ENCODE measurements at regions not wholly inside any gene's neighbourhood (a gene's known extent, or its start where the extent isn't known, plus 50 kb on each side); places are given as distances from the start of the nearest gene placed in this dataset.

GRCh38 chr17:12600349-12600748 is 65.3 kb upstream of the MYOCD start:
- TF ChIP-seq, protein P1, sequence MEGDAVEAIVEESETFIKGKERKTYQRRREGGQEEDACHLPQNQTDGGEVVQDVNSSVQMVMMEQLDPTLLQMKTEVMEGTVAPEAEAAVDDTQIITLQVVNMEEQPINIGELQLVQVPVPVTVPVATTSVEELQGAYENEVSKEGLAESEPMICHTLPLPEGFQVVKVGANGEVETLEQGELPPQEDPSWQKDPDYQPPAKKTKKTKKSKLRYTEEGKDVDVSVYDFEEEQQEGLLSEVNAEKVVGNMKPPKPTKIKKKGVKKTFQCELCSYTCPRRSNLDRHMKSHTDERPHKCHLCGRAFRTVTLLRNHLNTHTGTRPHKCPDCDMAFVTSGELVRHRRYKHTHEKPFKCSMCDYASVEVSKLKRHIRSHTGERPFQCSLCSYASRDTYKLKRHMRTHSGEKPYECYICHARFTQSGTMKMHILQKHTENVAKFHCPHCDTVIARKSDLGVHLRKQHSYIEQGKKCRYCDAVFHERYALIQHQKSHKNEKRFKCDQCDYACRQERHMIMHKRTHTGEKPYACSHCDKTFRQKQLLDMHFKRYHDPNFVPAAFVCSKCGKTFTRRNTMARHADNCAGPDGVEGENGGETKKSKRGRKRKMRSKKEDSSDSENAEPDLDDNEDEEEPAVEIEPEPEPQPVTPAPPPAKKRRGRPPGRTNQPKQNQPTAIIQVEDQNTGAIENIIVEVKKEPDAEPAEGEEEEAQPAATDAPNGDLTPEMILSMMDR (IDR thresholded peaks at IDR 0.05), result no peak
- Histone ChIP-seq H3K9me3 (no peaks in the 10 kb centered on the region), H3K4me3 (no peak overlapping the region), H3K27me3 (no peaks in the 10 kb centered on the region), H3K36me3 (peaks cover 0 to 5% of the 10 kb centered on the region in 2 donors), H3K27ac (no peak overlapping the region), H3K4me1 (no peaks in the 10 kb centered on the region)
- intact Hi-C loops (cut with DNase I), result no loop called here
- DNase-seq (ENCODE audit: low spot score in 2 of 2), result no peak

DNA sequence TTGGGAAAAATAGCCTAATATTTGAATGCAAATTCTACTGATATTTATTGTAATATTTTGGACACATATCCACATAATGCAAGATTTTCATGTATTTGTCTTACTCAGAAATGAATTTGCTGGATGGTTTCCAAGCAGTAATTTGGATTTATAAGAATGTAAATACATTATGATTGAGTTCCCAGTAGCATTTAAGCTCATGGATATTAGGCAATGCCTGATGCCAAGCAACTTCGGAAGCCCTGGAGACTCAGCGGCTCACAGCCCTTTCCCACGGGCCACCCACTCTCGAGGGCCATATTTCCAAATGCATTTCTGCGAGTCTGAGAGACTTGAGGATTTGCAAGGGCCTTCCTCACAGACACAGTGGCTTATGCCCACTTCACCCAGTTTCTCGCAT is 62.1 kb upstream of the MYOCD start:
- Histone ChIP-seq H3K9me3 (no peaks in the 10 kb centered on the region), H3K4me3 (no peak overlapping the region), H3K4me1 (no peaks in the 10 kb centered on the region), H3K27me3 (no peaks in the 10 kb centered on the region), H3K27ac (no peak overlapping the region), H3K36me3 (peaks cover 0 to 5% of the 10 kb centered on the region in 2 donors)
- TF ChIP-seq, protein P1 (IDR thresholded peaks at IDR 0.05), result no peak
- intact Hi-C loops (cut with DNase I), result no loop called here
- no peak for DNase-seq (ENCODE audit: low spot score in 2 of 2)

GRCh38 chr17:12605222-12605621 is 60.5 kb upstream of the MYOCD start:
- H3K4me3 ChIP-seq, result no peak overlapping the region
- H3K27me3 ChIP-seq, result no peaks in the 10 kb centered on the region
- no peak for DNase-seq (ENCODE audit: low spot score in 2 of 2)
- TF ChIP-seq, protein P1 (IDR thresholded peaks at IDR 0.05), result no peak
- no peak overlapping the region for H3K27ac ChIP-seq
- no peaks in the 10 kb centered on the region for H3K4me1 ChIP-seq
- H3K9me3 ChIP-seq, result no peaks in the 10 kb centered on the region
- peaks cover 0 to 5% of the 10 kb centered on the region in 2 donors for H3K36me3 ChIP-seq
- intact Hi-C loops (cut with DNase I), result no loop called here

DNA sequence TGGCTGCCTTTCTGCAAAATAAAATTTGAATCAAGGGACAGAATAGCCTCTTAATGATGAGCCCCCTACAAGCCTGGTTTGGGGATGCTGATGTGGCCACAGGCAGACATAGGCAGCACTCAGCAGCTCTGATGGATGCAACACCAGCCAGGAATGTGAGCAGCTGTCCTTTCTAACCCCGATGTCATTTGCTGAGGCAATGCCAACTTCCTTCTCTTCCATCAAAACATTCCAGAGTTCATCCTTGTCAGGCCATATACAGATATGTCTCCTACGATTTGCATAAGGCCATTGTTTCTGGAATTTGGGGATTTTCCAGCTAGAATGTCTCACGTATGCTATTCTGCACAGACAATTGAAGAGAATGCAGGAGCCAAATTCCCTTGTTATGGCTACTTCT is 52.1 kb upstream of the MYOCD start:
- Histone ChIP-seq H3K27ac (no peak overlapping the region), H3K4me3 (no peak overlapping the region), H3K27me3 (no peaks in the 10 kb centered on the region), H3K4me1 (no peaks in the 10 kb centered on the region), H3K36me3 (no peaks in the 10 kb centered on the region), H3K9me3 (no peaks in the 10 kb centered on the region)
- intact Hi-C loops (cut with DNase I), result no loop called here
- TF ChIP-seq, protein P1 (IDR thresholded peaks at IDR 0.05), result no peak
- DNase-seq (ENCODE audit: low spot score in 2 of 2), result no peak
